AG10803 (cell line): ENCODE measurements at regions not wholly inside any gene's neighbourhood (a gene's known extent, or its start where the extent isn't known, plus 50 kb on each side); places are given as distances from the start of the nearest gene placed in this dataset.

Experiments used
- DNase-seq: peaks from one replicate; pipeline ENCODE4 v3.0.0; 2010; ENCODE audit warnings: low read depth
- H3K4me3 ChIP-seq: 2 replicates; pipeline ENCODE4 v1.5.1; 2011; ENCODE audit warnings: mild to moderate bottlenecking, low read length, control low read depth
- TF ChIP-seq, protein P1 (sequence below): conservative IDR thresholded peaks from 2 replicates; pipeline ENCODE4 v1.5.1; 2011; ENCODE audit warnings: mild to moderate bottlenecking, low read length, control low read depth, inconsistent platforms

DNA sequence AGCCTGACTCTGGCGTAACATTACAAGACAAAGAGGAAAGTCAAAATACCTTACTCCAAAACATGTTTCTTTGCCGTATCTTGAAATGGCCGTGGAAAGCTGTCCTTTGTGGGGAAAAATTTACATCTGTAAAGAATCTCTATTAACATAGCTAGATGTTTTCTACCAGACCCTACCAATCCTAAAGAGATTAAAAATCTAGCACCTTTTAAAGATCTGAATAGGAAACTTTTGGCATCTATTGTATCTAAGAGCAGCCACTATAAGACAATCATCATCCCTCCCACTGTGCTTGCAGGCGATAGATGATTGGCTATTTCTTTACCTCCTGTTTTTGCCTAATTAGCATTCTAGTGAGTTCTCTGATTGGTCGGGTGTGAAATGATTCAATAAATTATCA lies 82.5 kb upstream of the SNCAIP start:
- no peak overlapping the region for H3K4me3 ChIP-seq
- DNase-seq = no peak
- TF ChIP-seq, protein P1, sequence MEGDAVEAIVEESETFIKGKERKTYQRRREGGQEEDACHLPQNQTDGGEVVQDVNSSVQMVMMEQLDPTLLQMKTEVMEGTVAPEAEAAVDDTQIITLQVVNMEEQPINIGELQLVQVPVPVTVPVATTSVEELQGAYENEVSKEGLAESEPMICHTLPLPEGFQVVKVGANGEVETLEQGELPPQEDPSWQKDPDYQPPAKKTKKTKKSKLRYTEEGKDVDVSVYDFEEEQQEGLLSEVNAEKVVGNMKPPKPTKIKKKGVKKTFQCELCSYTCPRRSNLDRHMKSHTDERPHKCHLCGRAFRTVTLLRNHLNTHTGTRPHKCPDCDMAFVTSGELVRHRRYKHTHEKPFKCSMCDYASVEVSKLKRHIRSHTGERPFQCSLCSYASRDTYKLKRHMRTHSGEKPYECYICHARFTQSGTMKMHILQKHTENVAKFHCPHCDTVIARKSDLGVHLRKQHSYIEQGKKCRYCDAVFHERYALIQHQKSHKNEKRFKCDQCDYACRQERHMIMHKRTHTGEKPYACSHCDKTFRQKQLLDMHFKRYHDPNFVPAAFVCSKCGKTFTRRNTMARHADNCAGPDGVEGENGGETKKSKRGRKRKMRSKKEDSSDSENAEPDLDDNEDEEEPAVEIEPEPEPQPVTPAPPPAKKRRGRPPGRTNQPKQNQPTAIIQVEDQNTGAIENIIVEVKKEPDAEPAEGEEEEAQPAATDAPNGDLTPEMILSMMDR = no peak

DNA sequence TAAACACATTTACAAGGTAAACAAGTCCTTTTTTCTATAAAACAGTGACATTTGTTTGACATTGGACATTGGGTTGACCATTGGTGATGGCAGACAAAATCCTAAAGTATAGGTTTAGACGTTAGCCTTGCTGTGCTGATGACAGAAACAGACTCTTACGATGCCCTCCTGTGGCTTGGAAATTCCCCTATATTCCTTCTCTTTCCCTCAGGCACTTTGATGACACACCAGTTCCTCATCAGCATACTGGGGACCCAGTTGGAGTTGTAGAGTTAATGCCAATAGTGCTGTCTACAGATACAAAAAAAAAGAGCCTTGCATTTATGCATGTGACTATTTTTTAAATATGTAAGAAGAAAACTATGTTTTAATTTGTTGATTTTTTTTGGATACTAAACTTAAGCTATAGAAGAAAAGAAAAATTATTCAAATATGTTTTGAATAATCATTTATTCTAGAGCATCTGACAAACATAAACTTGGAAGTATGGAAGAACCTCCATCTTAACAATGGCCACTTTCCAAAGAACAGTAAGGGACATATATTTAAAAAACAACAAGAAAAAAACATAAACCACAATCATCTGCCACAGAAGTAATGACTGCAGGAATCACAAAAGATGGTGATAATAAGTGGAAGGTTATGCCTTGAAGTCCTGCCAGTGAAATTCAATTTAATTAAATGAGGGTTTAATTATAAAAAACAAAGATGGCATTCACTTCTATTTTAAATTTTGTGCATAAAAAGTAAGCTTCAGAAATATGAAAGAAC lies 75.6 kb upstream of the SNCAIP start:
- no peak for DNase-seq
- no peak overlapping the region for H3K4me3 ChIP-seq
- TF ChIP-seq, protein P1 = no peak

DNA sequence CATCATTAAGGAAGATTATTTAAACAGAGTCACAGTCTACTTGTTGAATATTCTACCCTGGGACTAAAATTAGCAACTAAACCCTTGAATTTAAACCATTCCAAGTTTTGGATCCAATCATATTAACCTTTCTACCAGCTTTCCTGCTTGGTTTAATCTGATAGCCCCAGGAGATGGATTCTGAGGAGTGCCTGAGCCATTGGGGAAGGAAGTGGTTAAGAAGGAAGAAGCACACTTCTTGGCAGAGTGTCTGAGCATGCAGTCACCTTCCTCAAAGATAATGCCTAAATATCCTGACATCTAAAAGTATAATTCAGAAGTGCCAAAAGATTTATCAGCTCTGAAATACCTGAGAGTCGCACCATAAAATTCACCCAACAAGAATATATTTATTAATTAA lies 74.1 kb upstream of the SNCAIP start:
- H3K4me3 ChIP-seq = no peak overlapping the region
- TF ChIP-seq, protein P1 = no peak
- no peak for DNase-seq

DNA sequence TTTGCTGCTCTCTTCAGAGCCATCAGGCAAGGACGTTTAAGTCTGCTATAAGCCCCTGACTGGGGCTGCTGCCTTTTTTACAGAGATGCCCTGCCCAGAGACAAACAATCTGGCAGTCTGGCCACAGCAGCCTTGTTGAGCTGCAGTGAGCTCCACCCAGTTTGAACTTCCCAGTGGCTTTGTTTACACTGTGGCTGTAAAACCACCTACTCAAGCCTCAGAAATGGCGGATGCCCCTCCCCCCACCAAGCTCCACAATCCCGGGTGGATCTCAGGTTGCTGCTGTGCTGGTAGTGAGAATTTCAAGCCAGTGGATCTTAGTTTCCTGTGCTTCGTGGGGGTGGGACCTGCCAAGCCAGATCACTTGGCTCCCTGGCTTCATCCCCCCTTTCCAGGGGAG lies 59.7 kb upstream of the SNCAIP start:
- H3K4me3 ChIP-seq = no peak overlapping the region
- TF ChIP-seq, protein P1 = no peak
- DNase-seq = no peak

DNA sequence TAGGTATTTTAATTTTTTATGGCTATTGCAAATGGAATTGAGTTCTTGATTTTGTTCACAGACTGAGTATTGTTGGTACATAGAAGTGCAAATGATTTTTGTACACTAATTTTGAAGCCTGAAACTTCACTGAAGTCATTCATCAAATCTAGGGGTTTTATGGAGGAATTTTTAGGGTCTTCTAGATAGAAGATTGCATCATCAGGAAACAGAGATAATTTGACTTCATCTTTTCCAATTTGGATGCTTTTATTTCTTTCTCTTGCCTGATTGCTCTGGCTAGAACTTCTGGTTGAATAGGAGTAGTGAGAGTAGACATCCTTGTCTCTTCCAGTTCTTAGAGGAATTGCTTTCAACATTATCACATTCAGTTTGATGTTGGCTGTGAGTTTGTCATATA lies 58.2 kb upstream of the SNCAIP start:
- H3K4me3 ChIP-seq = no peak overlapping the region
- DNase-seq = no peak
- TF ChIP-seq, protein P1 = no peak

DNA sequence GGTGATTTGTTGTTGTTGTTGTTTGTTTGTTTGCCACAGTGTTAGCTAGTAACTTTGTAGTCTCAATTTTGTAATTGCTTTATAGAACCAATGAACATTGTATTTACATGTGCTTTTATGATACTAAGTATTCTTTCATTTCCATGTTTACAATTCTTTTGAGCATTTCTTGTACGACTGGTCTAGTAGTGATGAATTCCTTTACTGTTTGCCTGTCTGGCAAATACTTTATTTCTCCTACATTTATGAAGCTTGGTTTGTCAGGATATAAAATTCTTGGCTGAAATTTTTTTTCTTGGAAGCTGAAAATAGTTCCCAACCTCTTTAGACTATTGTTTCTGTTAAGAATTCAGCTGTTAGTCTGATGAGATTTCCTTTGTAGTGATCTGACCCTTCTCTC lies 55.6 kb upstream of the SNCAIP start:
- TF ChIP-seq, protein P1 = no peak
- no peak for DNase-seq
- no peak overlapping the region for H3K4me3 ChIP-seq

DNA sequence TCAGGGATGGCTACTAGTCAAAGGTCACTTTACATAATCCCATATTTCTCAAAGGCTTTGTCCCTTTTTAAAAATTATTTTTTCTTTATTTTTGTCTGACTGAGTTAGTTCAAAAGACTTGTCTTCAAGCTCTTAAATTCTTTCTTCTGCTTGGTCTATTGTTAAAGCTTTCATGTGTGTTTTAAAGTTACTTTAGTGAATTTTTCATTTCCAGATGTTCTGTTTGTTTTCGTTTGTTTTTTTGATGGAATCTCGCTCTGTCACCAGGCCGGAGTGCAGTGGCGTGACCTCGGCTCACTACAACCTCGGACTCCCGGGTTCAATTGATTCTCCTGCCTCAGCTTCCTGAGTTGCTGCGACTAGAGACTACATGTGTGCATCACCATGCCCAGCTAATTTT lies 55.0 kb upstream of the SNCAIP start:
- no peak overlapping the region for H3K4me3 ChIP-seq
- TF ChIP-seq, protein P1 = no peak
- DNase-seq = no peak
